H9 (cell line): ENCODE measurements at regions not wholly inside any gene's neighbourhood (a gene's known extent, or its start where the extent isn't known, plus 50 kb on each side); places are given as distances from the start of the nearest gene placed in this dataset.

Source experiments
- DNase-seq: peaks from one replicate; pipeline ENCODE4 v3.0.0-alpha.2; 2017
- H2AFZ ChIP-seq: one replicate; pipeline ENCODE4 v1.6.1; 2013; ENCODE audit warnings: mild to moderate bottlenecking, low read length, control low read depth, moderate library complexity
- H2AK5ac ChIP-seq: 2 replicates; pipeline ENCODE4 v1.6.1; 2013; ENCODE audit warnings: low read length, control low read depth, mixed read lengths; ENCODE audit not compliant: insufficient read length
- H2BK120ac ChIP-seq: one replicate; pipeline ENCODE4 v1.6.1; 2013; ENCODE audit warnings: low read depth, mild to moderate bottlenecking, low read length, control low read depth, inconsistent platforms; ENCODE audit not compliant: poor library complexity, severe bottlenecking
- H2BK12ac ChIP-seq: 2 replicates; pipeline ENCODE4 v1.6.1; 2013; ENCODE audit warnings: low read length, control low read depth, mixed read lengths, low read depth; ENCODE audit not compliant: insufficient read length
- H2BK15ac ChIP-seq: 2 replicates; pipeline ENCODE4 v1.6.1; 2013; ENCODE audit warnings: low read depth, low read length, control low read depth
- H2BK20ac ChIP-seq: one replicate; pipeline ENCODE4 v1.6.1; 2013; ENCODE audit warnings: low read depth, mild to moderate bottlenecking, low read length, control low read depth, inconsistent platforms; ENCODE audit not compliant: poor library complexity, severe bottlenecking
- H2BK5ac ChIP-seq: 2 replicates; pipeline ENCODE4 v1.6.1; 2013; ENCODE audit warnings: low read length, control low read depth, mixed read lengths; ENCODE audit not compliant: insufficient read length
- H3K14ac ChIP-seq: 2 replicates; pipeline ENCODE4 v1.6.1; 2013; ENCODE audit warnings: low read length, control low read depth; ENCODE audit not compliant: insufficient read depth
- H3K18ac ChIP-seq: 2 replicates; pipeline ENCODE4 v1.6.1; 2013; ENCODE audit warnings: low read depth, mild to moderate bottlenecking, mixed read lengths, low read length, control low read depth; ENCODE audit not compliant: insufficient read length
- H3K23ac ChIP-seq: 2 replicates; pipeline ENCODE4 v1.6.1; 2013; ENCODE audit warnings: low read length, control low read depth, mixed read lengths, low read depth; ENCODE audit not compliant: insufficient read length
- H3K23me2 ChIP-seq: 2 replicates; pipeline ENCODE4 v1.6.1; 2013; ENCODE audit warnings: low read depth, mild to moderate bottlenecking, mixed read lengths, low read length, control low read depth; ENCODE audit not compliant: insufficient read length, poor library complexity, severe bottlenecking
- H3K27ac ChIP-seq: 2 replicates; pipeline ENCODE4 v1.5.1; 2013; ENCODE audit warnings: low read length, control low read depth, mixed read lengths, low read depth; ENCODE audit not compliant: insufficient read length
- H3K27me3 ChIP-seq: 2 replicates; pipeline ENCODE4 v1.6.1; 2013; ENCODE audit warnings: low read length, control low read depth, inconsistent platforms; ENCODE audit not compliant: insufficient read depth
- H3K4ac ChIP-seq: 2 replicates; pipeline ENCODE4 v1.6.1; 2013; ENCODE audit warnings: low read depth, mild to moderate bottlenecking, control low read depth, inconsistent platforms, low read length, moderate library complexity
- H3K4me1 ChIP-seq: 2 replicates; pipeline ENCODE4 v1.6.1; 2013; ENCODE audit warnings: low read length, control low read depth, inconsistent platforms; ENCODE audit not compliant: insufficient read depth
- H3K4me2 ChIP-seq: 2 replicates; pipeline ENCODE4 v1.6.1; 2013; ENCODE audit warnings: low read length, control low read depth, mixed read lengths; ENCODE audit not compliant: insufficient read length, insufficient read depth
- H3K56ac ChIP-seq: 2 replicates; pipeline ENCODE4 v1.6.1; 2013; ENCODE audit warnings: low read depth, mild to moderate bottlenecking, mixed read lengths, low read length, control low read depth; ENCODE audit not compliant: insufficient read length
- H3K79me1 ChIP-seq: 2 replicates; pipeline ENCODE4 v1.6.1; 2013; ENCODE audit warnings: low read depth, mild to moderate bottlenecking, moderate library complexity, low read length, control low read depth, inconsistent platforms; ENCODE audit not compliant: insufficient read depth, poor library complexity, severe bottlenecking
- H3K79me2 ChIP-seq: 2 replicates; pipeline ENCODE4 v1.6.1; 2013; ENCODE audit warnings: low read length, control low read depth, inconsistent platforms; ENCODE audit not compliant: insufficient read depth
- H3K9ac ChIP-seq: 2 replicates; pipeline ENCODE4 v1.6.1; 2013; ENCODE audit warnings: low read length, control low read depth, mixed read lengths; ENCODE audit not compliant: insufficient read length; ENCODE audit errors: extremely low read depth
- H3K9me3 ChIP-seq: one replicate; pipeline ENCODE4 v1.6.1; 2013; ENCODE audit warnings: low read depth, low read length, inconsistent platforms; ENCODE audit not compliant: control insufficient read depth
- H3T11ph ChIP-seq: one replicate; pipeline ENCODE4 v1.6.1; 2013; ENCODE audit warnings: mild to moderate bottlenecking, low read length, control low read depth, inconsistent platforms
- H4K20me1 ChIP-seq: one replicate; pipeline ENCODE4 v1.6.1; 2013; ENCODE audit not compliant: control insufficient read depth, insufficient read length, insufficient read depth
- H4K5ac ChIP-seq: 2 replicates; pipeline ENCODE4 v1.6.1; 2013; ENCODE audit warnings: low read depth, mild to moderate bottlenecking, mixed read lengths, low read length, control low read depth; ENCODE audit not compliant: insufficient read length
- H4K8ac ChIP-seq: replicated peaks from 2 replicates; pipeline ENCODE4 v1.6.1; 2013; ENCODE audit warnings: low read length, control low read depth, mixed read lengths, low read depth; ENCODE audit not compliant: insufficient read length
- H4K91ac ChIP-seq: 2 replicates; pipeline ENCODE4 v1.6.1; 2013; ENCODE audit warnings: low read depth, mild to moderate bottlenecking, moderate library complexity, mixed read lengths, low read length, control low read depth; ENCODE audit not compliant: insufficient read length
- H3K27ac Mint-ChIP-seq, 3 experiments: 2 replicates in 2 of 3; 3 replicates in 1 of 3; pipeline ENCODE4 v1.8.0; 2020 to 2021; ENCODE audit warnings: mixed read lengths in 3 of 3, mild to moderate bottlenecking in 1 of 3, moderate library complexity in 1 of 3
- H3K27me3 Mint-ChIP-seq: 2 replicates; pipeline ENCODE4 v1.8.0; 2021; ENCODE audit warnings: low read depth, mild to moderate bottlenecking, moderate library complexity, mixed read lengths
- H3K36me3 Mint-ChIP-seq, 3 experiments: 2 replicates in 2 of 3; 3 replicates in 1 of 3; pipeline ENCODE4 v1.8.0; 2020 to 2021; ENCODE audit warnings: low read depth in 3 of 3, mixed read lengths in 3 of 3; ENCODE audit not compliant: insufficient read depth in 1 of 3
- H3K4me1 Mint-ChIP-seq, 2 experiments: 2 replicates each; pipeline ENCODE4 v1.8.0; 2020; ENCODE audit warnings: mixed read lengths in 2 of 2
- H3K4me3 Mint-ChIP-seq, 2 experiments: 2 replicates in 1 of 2; 3 replicates in 1 of 2; pipeline ENCODE4 v1.8.0; 2020 to 2021; ENCODE audit warnings: mild to moderate bottlenecking in 2 of 2, mixed read lengths in 2 of 2, moderate library complexity in 1 of 2
- H3K9me3 Mint-ChIP-seq, 2 experiments: 2 replicates in 1 of 2; 3 replicates in 1 of 2; pipeline ENCODE4 v1.8.0; 2020; ENCODE audit warnings: mild to moderate bottlenecking in 2 of 2, mixed read lengths in 2 of 2, moderate library complexity in 1 of 2
- WGBS: extraction: QIAGEN DNeasy Blood & Tissue Kit; methylation state at CpG from one replicate; pipeline ENCODE4 v1.1.7; 2013; ENCODE audit warnings: missing lambda C conversion rate, low lambda C conversion rate, mixed read lengths; ENCODE audit not compliant: insufficient read length; ENCODE audit errors: extremely low coverage; 5-methylcytosine and 5-hydroxymethylcytosine counted together
- TF ChIP-seq, protein P1 (sequence below): fragments of 200-600 bp; sonication (generic); conservative IDR thresholded peaks from 3 replicates; pipeline ENCODE4 v1.8.0; 2021; ENCODE audit warnings: antibody characterized with exemption, mild to moderate bottlenecking

- H3K27me3 ChIP-seq: no peaks in the 10 kb centered on the region
- H2BK20ac ChIP-seq: no peak overlapping the region
- no peak overlapping the region for H3K56ac ChIP-seq
- H2BK12ac ChIP-seq: no peak overlapping the region
- Mint-ChIP-seq H3K9me3 (peaks cover 0 to 2% of the 10 kb centered on the region in 2 experiments; a peak in 3 of 5 replicates), H3K27ac (no peak overlapping the region), H3K4me3 (no peak overlapping the region), H3K27me3 (peaks cover 1% of the 10 kb centered on the region; the same call in 1 of the 2 replicates), H3K36me3 (no peaks in the 10 kb centered on the region; a peak in 1 of 7 replicates), H3K4me1 (peaks cover 4% of the 10 kb centered on the region in 2 experiments; a peak in 3 of 4 replicates)
- no peaks in the 10 kb centered on the region for H3K79me2 ChIP-seq
- no peaks in the 10 kb centered on the region for H3K9me3 ChIP-seq
- H3K4ac ChIP-seq: no peak overlapping the region
- TF ChIP-seq, protein P1, sequence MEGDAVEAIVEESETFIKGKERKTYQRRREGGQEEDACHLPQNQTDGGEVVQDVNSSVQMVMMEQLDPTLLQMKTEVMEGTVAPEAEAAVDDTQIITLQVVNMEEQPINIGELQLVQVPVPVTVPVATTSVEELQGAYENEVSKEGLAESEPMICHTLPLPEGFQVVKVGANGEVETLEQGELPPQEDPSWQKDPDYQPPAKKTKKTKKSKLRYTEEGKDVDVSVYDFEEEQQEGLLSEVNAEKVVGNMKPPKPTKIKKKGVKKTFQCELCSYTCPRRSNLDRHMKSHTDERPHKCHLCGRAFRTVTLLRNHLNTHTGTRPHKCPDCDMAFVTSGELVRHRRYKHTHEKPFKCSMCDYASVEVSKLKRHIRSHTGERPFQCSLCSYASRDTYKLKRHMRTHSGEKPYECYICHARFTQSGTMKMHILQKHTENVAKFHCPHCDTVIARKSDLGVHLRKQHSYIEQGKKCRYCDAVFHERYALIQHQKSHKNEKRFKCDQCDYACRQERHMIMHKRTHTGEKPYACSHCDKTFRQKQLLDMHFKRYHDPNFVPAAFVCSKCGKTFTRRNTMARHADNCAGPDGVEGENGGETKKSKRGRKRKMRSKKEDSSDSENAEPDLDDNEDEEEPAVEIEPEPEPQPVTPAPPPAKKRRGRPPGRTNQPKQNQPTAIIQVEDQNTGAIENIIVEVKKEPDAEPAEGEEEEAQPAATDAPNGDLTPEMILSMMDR: no peak
- H3K4me1 ChIP-seq: no peaks in the 10 kb centered on the region
- H2BK120ac ChIP-seq: no peak overlapping the region
- H2AFZ ChIP-seq: no peak overlapping the region
- no peak overlapping the region for H3K9ac ChIP-seq
- no CpG with 5 or more reads among the region's 3 CpGs for WGBS
- H4K8ac ChIP-seq: no peak overlapping the region
- H3K79me1 ChIP-seq: no peaks in the 10 kb centered on the region
- no peak overlapping the region for H2BK5ac ChIP-seq
- no peak overlapping the region for H2BK15ac ChIP-seq
- no peak overlapping the region for H3K27ac ChIP-seq
- no peak overlapping the region for H4K5ac ChIP-seq
- H3K23me2 ChIP-seq: no peaks in the 10 kb centered on the region
- no peak overlapping the region for H3K23ac ChIP-seq
- H3K18ac ChIP-seq: no peak overlapping the region
- no peaks in the 10 kb centered on the region for H4K20me1 ChIP-seq
- H2AK5ac ChIP-seq: no peak overlapping the region
- no peak overlapping the region for H4K91ac ChIP-seq
- H3T11ph ChIP-seq: no peak overlapping the region
- H3K14ac ChIP-seq: no peak overlapping the region
- H3K4me2 ChIP-seq: no peak overlapping the region
- no peak for DNase-seq
These were observed 249.7 kb upstream of the DLGAP1 start for GRCh38 chr18:4704781-4705180.
